ES-I3 (cell line): ENCODE measurements at regions not wholly inside any gene's neighbourhood (a gene's known extent, or its start where the extent isn't known, plus 50 kb on each side); places are given as distances from the start of the nearest gene placed in this dataset.

Experiments
- H3K36me3 ChIP-seq: 2 replicates; pipeline ENCODE4 v1.6.1; 2013; ENCODE audit warnings: mild to moderate bottlenecking, low read length, control low read depth, moderate library complexity; ENCODE audit not compliant: insufficient read depth
- H3K4me1 ChIP-seq: 2 replicates; pipeline ENCODE4 v1.6.1; 2013; ENCODE audit warnings: mild to moderate bottlenecking, control low read depth, low read length; ENCODE audit not compliant: insufficient read depth
- H3K9ac ChIP-seq: 2 replicates; pipeline ENCODE4 v1.6.1; 2013; ENCODE audit warnings: low read depth, mild to moderate bottlenecking, low read length, moderate library complexity
- H3K9me3 ChIP-seq: 2 replicates; pipeline ENCODE4 v1.6.1; 2013; ENCODE audit warnings: mild to moderate bottlenecking, low read length, moderate library complexity; ENCODE audit not compliant: control insufficient read depth, insufficient read depth

DNA sequence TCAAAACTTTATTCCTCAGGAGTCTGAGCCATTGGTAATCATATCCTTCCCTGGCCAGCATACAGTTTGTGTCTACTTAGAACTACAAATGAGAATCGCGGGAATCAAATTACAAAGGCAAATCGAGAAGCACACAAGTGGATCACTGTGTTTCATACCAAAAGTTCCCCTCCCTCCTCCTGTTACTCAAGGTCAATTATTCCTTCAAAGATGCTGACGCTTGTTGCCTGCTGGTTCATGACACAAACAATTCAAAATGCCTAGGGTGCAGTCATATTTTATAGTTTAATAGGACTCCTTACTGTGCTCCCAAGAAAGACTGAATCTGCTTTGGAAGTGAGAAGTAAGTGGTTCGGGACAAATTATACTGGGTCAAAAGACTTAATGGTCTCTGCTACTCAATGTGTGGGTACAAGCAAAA lies 93.0 kb upstream of the PBX1 start:
- Histone ChIP-seq H3K4me1 (no peaks in the 10 kb centered on the region), H3K36me3 (no peaks in the 10 kb centered on the region), H3K9ac (no peak overlapping the region), H3K9me3 (no peaks in the 10 kb centered on the region)

GRCh38 chr1:164466429-164466828 lies 92.6 kb upstream of the PBX1 start:
- no peaks in the 10 kb centered on the region for H3K9me3 ChIP-seq
- H3K4me1 ChIP-seq: no peaks in the 10 kb centered on the region
- no peaks in the 10 kb centered on the region for H3K36me3 ChIP-seq
- H3K9ac ChIP-seq: no peak overlapping the region

DNA sequence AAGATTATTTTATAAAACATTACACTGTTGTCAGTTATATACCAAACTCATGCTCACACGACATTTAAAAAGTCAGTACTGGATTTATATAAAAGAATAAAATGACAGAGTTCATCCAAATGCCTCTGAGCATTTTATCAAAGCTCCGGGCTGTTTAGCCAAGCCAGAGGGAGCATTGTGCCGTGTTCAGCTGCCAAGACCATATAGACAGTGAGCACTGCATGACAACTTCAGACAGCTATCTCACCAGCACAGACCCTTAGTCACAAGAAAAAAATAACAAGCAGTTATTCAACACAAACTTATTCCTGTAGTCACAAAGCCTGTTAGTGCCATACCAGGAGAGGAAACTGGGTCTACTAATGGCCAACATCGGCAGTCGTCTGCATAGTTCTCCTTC lies 88.0 kb upstream of the PBX1 start:
- Histone ChIP-seq H3K9ac (no peak overlapping the region), H3K9me3 (no peaks in the 10 kb centered on the region), H3K36me3 (no peaks in the 10 kb centered on the region), H3K4me1 (no peaks in the 10 kb centered on the region)

- Histone ChIP-seq H3K9ac (no peak overlapping the region), H3K4me1 (no peaks in the 10 kb centered on the region), H3K9me3 (no peaks in the 10 kb centered on the region; the same call in 1 of the 2 replicates), H3K36me3 (no peaks in the 10 kb centered on the region)
These were observed 86.1 kb upstream of the PBX1 start for GRCh38 chr1:164472841-164473240.

DNA sequence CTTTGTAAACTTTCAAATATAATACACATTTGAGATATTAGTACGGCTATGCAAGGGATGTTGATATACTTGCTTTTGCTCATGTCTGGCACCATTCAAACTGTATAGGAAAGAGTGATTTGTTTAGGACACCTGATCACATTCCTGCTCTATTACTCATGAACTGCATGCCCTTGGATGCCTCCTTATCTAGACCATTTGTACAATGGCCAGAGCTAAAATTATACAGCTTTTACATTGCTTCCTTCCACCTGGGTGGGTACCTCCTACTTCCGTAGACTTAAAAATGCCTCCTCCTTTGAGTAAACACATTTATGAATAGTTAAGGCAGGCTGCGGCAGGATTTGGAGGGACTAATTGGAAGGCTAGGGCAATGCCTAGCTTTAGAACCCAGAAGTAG lies 85.4 kb upstream of the PBX1 start:
- Histone ChIP-seq H3K9me3 (no peaks in the 10 kb centered on the region; the same call in 1 of the 2 replicates), H3K4me1 (no peaks in the 10 kb centered on the region), H3K36me3 (no peaks in the 10 kb centered on the region), H3K9ac (no peak overlapping the region)

GRCh38 chr1:164475834-164476233 lies 83.2 kb upstream of the PBX1 start:
- Histone ChIP-seq H3K4me1 (no peaks in the 10 kb centered on the region), H3K36me3 (no peaks in the 10 kb centered on the region), H3K9me3 (no peaks in the 10 kb centered on the region; the same call in 1 of the 2 replicates), H3K9ac (no peak overlapping the region)

DNA sequence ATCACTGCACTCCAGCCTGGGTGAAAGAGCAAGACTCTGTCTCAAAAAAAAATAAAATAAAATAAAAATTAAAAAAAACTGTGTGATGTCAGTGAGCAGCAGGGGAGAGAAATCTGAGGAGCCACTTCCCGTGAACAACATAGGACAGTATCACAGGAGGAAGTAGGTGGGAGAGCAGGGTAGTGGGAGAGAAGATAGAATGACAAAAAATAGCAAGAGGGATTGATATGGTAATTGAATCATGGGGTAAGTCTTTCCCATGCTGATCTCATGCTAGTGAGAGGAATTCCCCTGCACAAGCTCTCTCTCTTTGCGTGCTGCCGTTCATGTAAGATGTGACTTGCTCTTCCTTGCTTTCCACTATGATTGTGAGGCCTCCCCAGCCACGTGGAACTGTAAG lies 81.6 kb upstream of the PBX1 start:
- H3K9me3 ChIP-seq: no peaks in the 10 kb centered on the region; the same call in 1 of the 2 replicates
- H3K4me1 ChIP-seq: no peaks in the 10 kb centered on the region
- H3K9ac ChIP-seq: no peak overlapping the region
- no peaks in the 10 kb centered on the region for H3K36me3 ChIP-seq

DNA sequence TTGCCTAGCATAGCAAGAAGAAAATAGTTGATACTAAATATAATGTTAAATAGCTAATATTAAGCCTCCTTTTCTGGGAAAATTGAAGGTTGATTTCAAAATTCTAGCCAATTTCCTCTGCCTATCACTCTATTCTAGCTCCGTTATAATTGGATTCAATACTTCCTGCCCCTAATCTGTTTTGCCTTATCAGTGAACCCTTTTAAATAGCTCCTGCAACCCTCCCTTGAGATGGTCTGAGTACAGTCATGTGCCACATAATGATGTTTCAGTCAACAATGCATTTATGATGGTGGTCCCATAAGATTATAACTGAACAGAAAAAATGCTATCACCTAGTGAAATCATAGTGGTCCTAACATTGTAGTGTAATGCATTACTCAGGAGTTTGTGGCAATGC lies 79.7 kb upstream of the PBX1 start:
- Histone ChIP-seq H3K9ac (no peak overlapping the region), H3K4me1 (no peaks in the 10 kb centered on the region), H3K9me3 (no peaks in the 10 kb centered on the region; the same call in 1 of the 2 replicates), H3K36me3 (no peaks in the 10 kb centered on the region)

DNA sequence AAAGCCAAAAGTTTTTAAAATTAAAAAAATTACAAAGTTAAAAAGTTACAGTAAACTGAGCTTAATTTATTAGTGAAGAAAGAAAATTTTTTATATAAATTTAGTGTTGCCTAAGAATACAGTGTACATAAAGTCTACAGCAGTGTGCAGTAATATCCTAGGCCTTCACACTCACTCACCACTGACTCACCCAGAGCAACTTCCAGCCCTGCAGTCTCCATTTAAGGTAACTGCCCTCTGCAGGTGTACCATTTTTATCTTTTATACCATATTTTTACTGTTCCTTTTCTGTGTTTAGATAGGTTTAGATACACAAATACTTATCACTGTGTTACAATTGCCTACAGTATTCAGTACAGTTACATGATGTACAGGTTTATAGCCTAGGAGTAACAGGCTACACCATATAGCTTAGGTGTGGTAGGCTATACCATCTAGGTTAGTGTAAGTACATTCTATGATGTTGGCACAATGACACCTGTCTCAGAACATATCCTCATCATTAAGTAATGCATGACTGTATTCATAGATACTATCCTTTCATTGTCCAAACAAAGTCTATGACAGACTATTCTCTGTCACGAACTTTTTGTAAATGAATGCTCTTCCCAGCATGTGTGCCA lies 78.6 kb upstream of the PBX1 start:
- Histone ChIP-seq H3K4me1 (no peaks in the 10 kb centered on the region), H3K9me3 (no peaks in the 10 kb centered on the region; the same call in 1 of the 2 replicates), H3K36me3 (no peaks in the 10 kb centered on the region), H3K9ac (no peak overlapping the region)

GRCh38 chr1:164495905-164496304 lies 63.1 kb upstream of the PBX1 start:
- Histone ChIP-seq H3K9me3 (no peaks in the 10 kb centered on the region), H3K4me1 (no peaks in the 10 kb centered on the region)

GRCh38 chr1:164498792-164499191 lies 60.2 kb upstream of the PBX1 start:
- H3K9me3 ChIP-seq: no peaks in the 10 kb centered on the region
- H3K9ac ChIP-seq: no peak overlapping the region
- H3K4me1 ChIP-seq: no peaks in the 10 kb centered on the region
- no peaks in the 10 kb centered on the region for H3K36me3 ChIP-seq

More at GRCh38 chr1:164495905-164496304, 63.1 kb upstream of the PBX1 start:
- H3K9ac ChIP-seq: no peak overlapping the region
- no peaks in the 10 kb centered on the region for H3K36me3 ChIP-seq

DNA sequence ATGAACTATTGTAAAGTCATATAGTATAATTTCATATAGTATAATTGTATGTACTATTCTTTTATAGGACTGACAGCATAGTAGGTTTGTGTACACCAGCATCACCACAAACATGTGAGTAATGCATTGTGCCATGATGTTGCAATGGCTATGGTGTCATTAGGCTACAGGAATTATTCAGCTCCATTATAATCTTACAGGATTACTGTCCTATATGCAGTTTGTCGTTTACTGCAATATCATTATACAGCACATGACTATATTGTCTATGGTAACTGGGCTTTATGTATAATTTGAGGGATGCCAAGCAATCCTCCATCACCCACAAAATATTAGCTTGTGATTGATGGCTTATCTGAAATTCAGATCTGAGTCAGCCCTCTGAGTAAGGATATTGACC lies 54.2 kb upstream of the PBX1 start:
- H3K9ac ChIP-seq: no peak overlapping the region
- no peaks in the 10 kb centered on the region for H3K36me3 ChIP-seq
- H3K4me1 ChIP-seq: no peaks in the 10 kb centered on the region
- no peaks in the 10 kb centered on the region for H3K9me3 ChIP-seq
